WTC11 (cell line): ENCODE measurements at regions not wholly inside any gene's neighbourhood (a gene's known extent, or its start where the extent isn't known, plus 50 kb on each side); places are given as distances from the start of the nearest gene placed in this dataset.

Source experiments
- MYBL2 ChIP-seq: sonication (generic); formaldehyde crosslinking; IDR thresholded peaks from 2 replicates; pipeline ENCODE4 v1.8.1; 2023; ENCODE audit warnings: mild to moderate bottlenecking, moderate library complexity, missing genetic modification reagents
- SOX15 ChIP-seq: fragments of 250-450 bp; sonication (Bioruptor Pico); IDR thresholded peaks from 2 replicates; pipeline ENCODE4 v1.9.0; 2021; ENCODE audit warnings: mild to moderate bottlenecking
- SP1 ChIP-seq: sonication (generic); formaldehyde crosslinking; conservative IDR thresholded peaks from 2 replicates; pipeline ENCODE4 v1.8.1; 2022; ENCODE audit warnings: missing genetic modification reagents
- TF ChIP-seq, protein P1 (sequence below): sonication (generic); formaldehyde crosslinking; IDR thresholded peaks from 2 replicates; pipeline ENCODE4 v1.8.0; 2023; ENCODE audit warnings: missing genetic modification reagents, mild to moderate bottlenecking, borderline replicate concordance
- TF ChIP-seq, protein P2 (sequence below): fragments of 200-600 bp; IDR thresholded peaks from 2 replicates; pipeline ENCODE4 v1.8.0; 2022; ENCODE audit warnings: antibody characterized with exemption
- TF ChIP-seq, protein P3 (sequence below): sonication (generic); formaldehyde crosslinking; IDR thresholded peaks from 2 replicates; pipeline ENCODE4 v1.8.1; 2022; ENCODE audit warnings: missing genetic modification reagents, borderline replicate concordance
- TF ChIP-seq, protein P4 (sequence below): sonication (generic); formaldehyde crosslinking; IDR thresholded peaks from 2 replicates; pipeline ENCODE4 v1.8.0; 2022; ENCODE audit warnings: mild to moderate bottlenecking, missing genetic modification reagents
- TF ChIP-seq, protein P5 (sequence below): sonication (generic); formaldehyde crosslinking; IDR thresholded peaks from 2 replicates; pipeline ENCODE4 v1.8.1; 2022; ENCODE audit warnings: low read depth, mild to moderate bottlenecking, moderate library complexity, missing genetic modification reagents, borderline replicate concordance
- TF ChIP-seq, protein P6 (sequence below): sonication (generic); formaldehyde crosslinking; IDR thresholded peaks from 2 replicates; pipeline ENCODE4 v1.8.1; 2023; ENCODE audit warnings: mild to moderate bottlenecking, missing genetic modification reagents, moderate library complexity
- TF ChIP-seq, protein P7 (sequence below): sonication (generic); formaldehyde crosslinking; conservative IDR thresholded peaks from 2 replicates; pipeline ENCODE4 v1.8.1; 2023; ENCODE audit warnings: mild to moderate bottlenecking, low read depth, missing genetic modification reagents, moderate library complexity

DNA sequence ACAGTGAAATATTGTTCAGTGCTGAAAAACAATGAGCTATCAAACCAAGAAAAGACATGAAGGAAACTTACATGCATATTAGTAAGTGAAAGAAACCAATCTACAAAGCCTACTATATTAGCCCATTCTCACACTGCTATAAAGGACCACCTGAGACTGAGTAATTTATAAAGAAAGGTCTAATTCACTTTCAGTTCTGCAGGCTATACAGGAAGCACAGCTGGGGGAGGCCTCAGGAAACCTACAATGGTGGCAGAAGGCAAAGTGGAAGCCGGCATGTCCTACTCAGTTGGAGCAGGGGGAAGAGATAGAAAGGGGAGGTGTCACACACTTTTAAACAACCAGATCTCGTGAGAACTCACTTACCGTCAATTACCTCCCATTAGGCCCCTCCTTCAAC is 232.1 kb downstream of the TMX3 start:
- no peak for TF ChIP-seq MYBL2 (CRISPR knock-in tag)
- TF ChIP-seq, protein P1, sequence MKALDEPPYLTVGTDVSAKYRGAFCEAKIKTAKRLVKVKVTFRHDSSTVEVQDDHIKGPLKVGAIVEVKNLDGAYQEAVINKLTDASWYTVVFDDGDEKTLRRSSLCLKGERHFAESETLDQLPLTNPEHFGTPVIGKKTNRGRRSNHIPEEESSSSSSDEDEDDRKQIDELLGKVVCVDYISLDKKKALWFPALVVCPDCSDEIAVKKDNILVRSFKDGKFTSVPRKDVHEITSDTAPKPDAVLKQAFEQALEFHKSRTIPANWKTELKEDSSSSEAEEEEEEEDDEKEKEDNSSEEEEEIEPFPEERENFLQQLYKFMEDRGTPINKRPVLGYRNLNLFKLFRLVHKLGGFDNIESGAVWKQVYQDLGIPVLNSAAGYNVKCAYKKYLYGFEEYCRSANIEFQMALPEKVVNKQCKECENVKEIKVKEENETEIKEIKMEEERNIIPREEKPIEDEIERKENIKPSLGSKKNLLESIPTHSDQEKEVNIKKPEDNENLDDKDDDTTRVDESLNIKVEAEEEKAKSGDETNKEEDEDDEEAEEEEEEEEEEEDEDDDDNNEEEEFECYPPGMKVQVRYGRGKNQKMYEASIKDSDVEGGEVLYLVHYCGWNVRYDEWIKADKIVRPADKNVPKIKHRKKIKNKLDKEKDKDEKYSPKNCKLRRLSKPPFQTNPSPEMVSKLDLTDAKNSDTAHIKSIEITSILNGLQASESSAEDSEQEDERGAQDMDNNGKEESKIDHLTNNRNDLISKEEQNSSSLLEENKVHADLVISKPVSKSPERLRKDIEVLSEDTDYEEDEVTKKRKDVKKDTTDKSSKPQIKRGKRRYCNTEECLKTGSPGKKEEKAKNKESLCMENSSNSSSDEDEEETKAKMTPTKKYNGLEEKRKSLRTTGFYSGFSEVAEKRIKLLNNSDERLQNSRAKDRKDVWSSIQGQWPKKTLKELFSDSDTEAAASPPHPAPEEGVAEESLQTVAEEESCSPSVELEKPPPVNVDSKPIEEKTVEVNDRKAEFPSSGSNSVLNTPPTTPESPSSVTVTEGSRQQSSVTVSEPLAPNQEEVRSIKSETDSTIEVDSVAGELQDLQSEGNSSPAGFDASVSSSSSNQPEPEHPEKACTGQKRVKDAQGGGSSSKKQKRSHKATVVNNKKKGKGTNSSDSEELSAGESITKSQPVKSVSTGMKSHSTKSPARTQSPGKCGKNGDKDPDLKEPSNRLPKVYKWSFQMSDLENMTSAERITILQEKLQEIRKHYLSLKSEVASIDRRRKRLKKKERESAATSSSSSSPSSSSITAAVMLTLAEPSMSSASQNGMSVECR (CRISPR knock-in tag), result no peak
- TF ChIP-seq, protein P2, sequence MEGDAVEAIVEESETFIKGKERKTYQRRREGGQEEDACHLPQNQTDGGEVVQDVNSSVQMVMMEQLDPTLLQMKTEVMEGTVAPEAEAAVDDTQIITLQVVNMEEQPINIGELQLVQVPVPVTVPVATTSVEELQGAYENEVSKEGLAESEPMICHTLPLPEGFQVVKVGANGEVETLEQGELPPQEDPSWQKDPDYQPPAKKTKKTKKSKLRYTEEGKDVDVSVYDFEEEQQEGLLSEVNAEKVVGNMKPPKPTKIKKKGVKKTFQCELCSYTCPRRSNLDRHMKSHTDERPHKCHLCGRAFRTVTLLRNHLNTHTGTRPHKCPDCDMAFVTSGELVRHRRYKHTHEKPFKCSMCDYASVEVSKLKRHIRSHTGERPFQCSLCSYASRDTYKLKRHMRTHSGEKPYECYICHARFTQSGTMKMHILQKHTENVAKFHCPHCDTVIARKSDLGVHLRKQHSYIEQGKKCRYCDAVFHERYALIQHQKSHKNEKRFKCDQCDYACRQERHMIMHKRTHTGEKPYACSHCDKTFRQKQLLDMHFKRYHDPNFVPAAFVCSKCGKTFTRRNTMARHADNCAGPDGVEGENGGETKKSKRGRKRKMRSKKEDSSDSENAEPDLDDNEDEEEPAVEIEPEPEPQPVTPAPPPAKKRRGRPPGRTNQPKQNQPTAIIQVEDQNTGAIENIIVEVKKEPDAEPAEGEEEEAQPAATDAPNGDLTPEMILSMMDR, result no peak
- TF ChIP-seq, protein P3, sequence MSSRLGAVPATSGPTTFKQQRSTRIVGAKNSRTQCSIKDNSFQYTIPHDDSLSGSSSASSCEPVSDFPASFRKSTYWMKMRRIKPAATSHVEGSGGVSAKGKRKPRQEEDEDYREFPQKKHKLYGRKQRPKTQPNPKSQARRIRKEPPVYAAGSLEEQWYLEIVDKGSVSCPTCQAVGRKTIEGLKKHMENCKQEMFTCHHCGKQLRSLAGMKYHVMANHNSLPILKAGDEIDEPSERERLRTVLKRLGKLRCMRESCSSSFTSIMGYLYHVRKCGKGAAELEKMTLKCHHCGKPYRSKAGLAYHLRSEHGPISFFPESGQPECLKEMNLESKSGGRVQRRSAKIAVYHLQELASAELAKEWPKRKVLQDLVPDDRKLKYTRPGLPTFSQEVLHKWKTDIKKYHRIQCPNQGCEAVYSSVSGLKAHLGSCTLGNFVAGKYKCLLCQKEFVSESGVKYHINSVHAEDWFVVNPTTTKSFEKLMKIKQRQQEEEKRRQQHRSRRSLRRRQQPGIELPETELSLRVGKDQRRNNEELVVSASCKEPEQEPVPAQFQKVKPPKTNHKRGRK (CRISPR knock-in tag), result no peak
- TF ChIP-seq, protein P4, sequence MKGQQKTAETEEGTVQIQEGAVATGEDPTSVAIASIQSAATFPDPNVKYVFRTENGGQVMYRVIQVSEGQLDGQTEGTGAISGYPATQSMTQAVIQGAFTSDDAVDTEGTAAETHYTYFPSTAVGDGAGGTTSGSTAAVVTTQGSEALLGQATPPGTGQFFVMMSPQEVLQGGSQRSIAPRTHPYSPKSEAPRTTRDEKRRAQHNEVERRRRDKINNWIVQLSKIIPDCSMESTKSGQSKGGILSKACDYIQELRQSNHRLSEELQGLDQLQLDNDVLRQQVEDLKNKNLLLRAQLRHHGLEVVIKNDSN (CRISPR knock-in tag), result no peak
- TF ChIP-seq, protein P5, sequence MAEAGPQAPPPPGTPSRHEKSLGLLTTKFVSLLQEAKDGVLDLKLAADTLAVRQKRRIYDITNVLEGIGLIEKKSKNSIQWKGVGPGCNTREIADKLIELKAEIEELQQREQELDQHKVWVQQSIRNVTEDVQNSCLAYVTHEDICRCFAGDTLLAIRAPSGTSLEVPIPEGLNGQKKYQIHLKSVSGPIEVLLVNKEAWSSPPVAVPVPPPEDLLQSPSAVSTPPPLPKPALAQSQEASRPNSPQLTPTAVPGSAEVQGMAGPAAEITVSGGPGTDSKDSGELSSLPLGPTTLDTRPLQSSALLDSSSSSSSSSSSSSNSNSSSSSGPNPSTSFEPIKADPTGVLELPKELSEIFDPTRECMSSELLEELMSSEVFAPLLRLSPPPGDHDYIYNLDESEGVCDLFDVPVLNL, result no peak
- TF ChIP-seq, protein P6, sequence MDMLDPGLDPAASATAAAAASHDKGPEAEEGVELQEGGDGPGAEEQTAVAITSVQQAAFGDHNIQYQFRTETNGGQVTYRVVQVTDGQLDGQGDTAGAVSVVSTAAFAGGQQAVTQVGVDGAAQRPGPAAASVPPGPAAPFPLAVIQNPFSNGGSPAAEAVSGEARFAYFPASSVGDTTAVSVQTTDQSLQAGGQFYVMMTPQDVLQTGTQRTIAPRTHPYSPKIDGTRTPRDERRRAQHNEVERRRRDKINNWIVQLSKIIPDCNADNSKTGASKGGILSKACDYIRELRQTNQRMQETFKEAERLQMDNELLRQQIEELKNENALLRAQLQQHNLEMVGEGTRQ (CRISPR knock-in tag), result no peak
- TF ChIP-seq, protein P7, sequence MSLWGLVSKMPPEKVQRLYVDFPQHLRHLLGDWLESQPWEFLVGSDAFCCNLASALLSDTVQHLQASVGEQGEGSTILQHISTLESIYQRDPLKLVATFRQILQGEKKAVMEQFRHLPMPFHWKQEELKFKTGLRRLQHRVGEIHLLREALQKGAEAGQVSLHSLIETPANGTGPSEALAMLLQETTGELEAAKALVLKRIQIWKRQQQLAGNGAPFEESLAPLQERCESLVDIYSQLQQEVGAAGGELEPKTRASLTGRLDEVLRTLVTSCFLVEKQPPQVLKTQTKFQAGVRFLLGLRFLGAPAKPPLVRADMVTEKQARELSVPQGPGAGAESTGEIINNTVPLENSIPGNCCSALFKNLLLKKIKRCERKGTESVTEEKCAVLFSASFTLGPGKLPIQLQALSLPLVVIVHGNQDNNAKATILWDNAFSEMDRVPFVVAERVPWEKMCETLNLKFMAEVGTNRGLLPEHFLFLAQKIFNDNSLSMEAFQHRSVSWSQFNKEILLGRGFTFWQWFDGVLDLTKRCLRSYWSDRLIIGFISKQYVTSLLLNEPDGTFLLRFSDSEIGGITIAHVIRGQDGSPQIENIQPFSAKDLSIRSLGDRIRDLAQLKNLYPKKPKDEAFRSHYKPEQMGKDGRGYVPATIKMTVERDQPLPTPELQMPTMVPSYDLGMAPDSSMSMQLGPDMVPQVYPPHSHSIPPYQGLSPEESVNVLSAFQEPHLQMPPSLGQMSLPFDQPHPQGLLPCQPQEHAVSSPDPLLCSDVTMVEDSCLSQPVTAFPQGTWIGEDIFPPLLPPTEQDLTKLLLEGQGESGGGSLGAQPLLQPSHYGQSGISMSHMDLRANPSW (CRISPR knock-in tag), result no peak
- TF ChIP-seq SP1, result no peak
- TF ChIP-seq SOX15 (CRISPR knock-in tag), result no peak
